ENCODE measurements at regions not wholly inside any gene's neighbourhood (a gene's known extent, or its start where the extent isn't known, plus 50 kb on each side); places are given as distances from the start of the nearest gene placed in this dataset.

- TF ChIP-seq ZNF785 (CRISPR knock-in tag; IDR thresholded peaks at IDR 0.05) (no peak), BDP1 (IDR thresholded peaks at IDR 0.05; ENCODE audit: insufficient read depth, insufficient read length) (no peak), TARDBP (IDR thresholded peaks at IDR 0.05) (no peak), ZBTB1 (CRISPR knock-in tag; IDR thresholded peaks at IDR 0.05; ENCODE audit: borderline replicate concordance, low read depth) (peak; percentile 24; the same call in 1 of the 2 replicates), L3MBTL2 (IDR thresholded peaks at IDR 0.05) (peak; percentile 69), SREBF2 (CRISPR knock-in tag; IDR thresholded peaks at IDR 0.05) (no peak), MYC (IDR thresholded peaks at IDR 0.05; ENCODE audit: low read depth, low read length) (peak; percentile 37; the same call in 1 of the 2 replicates), MYC (CRISPR knock-in tag; IDR thresholded peaks at IDR 0.05; ENCODE audit: borderline replicate concordance, low read depth) (no peak), POLR2AphosphoS2 (IDR thresholded peaks at IDR 0.05; ENCODE audit: low read length) (no peak), ZNF561 (CRISPR knock-in tag; conservative IDR thresholded peaks at IDR 0.05) (no peak), ZNF311 (CRISPR knock-in tag; IDR thresholded peaks at IDR 0.05) (no peak), ZEB2 (IDR thresholded peaks at IDR 0.05) (no peak), FOS (IDR thresholded peaks at IDR 0.05; ENCODE audit: extremely low read depth, insufficient read length) (peak; percentile 26), ETV6 (IDR thresholded peaks at IDR 0.05; ENCODE audit: borderline replicate concordance in 1 of 2, low read depth in 2 of 2, low read length in 1 of 2) (no peak), ETV6 (CRISPR knock-in tag; IDR thresholded peaks at IDR 0.05; ENCODE audit: borderline replicate concordance) (no peak), BRD4 (IDR thresholded peaks at IDR 0.05) (no peak), NR3C1 (CRISPR knock-in tag; IDR thresholded peaks at IDR 0.05) (0 out of 2 replicates have a peak, but pooled peaks have one; percentile 32), C11orf30 (IDR thresholded peaks at IDR 0.05; ENCODE audit: low read depth) (no peak), SP1 (CRISPR knock-in tag; IDR thresholded peaks at IDR 0.05) (0 out of 2 replicates have a peak, but pooled peaks have one; percentile 22), ASH1L (IDR thresholded peaks at IDR 0.05; ENCODE audit: borderline replicate concordance, low read depth, partially characterized antibody) (no peak), PHB2 (IDR thresholded peaks at IDR 0.05; ENCODE audit: low read depth) (no peak), CBX5 (IDR thresholded peaks at IDR 0.05; ENCODE audit: borderline replicate concordance, low read depth) (no peak), ZNF511 (CRISPR knock-in tag; IDR thresholded peaks at IDR 0.05) (0 out of 2 replicates have a peak, but pooled peaks have one; percentile 26), TBP (optimal IDR thresholded peaks at IDR 0.05; ENCODE audit: low read depth, low read length) (peak; percentile 60), CBX1 (IDR thresholded peaks at IDR 0.05; ENCODE audit: low read depth) (0 out of 2 replicates have a peak, but pooled peaks have one; percentile 24)
- TF ChIP-seq, protein P1, sequence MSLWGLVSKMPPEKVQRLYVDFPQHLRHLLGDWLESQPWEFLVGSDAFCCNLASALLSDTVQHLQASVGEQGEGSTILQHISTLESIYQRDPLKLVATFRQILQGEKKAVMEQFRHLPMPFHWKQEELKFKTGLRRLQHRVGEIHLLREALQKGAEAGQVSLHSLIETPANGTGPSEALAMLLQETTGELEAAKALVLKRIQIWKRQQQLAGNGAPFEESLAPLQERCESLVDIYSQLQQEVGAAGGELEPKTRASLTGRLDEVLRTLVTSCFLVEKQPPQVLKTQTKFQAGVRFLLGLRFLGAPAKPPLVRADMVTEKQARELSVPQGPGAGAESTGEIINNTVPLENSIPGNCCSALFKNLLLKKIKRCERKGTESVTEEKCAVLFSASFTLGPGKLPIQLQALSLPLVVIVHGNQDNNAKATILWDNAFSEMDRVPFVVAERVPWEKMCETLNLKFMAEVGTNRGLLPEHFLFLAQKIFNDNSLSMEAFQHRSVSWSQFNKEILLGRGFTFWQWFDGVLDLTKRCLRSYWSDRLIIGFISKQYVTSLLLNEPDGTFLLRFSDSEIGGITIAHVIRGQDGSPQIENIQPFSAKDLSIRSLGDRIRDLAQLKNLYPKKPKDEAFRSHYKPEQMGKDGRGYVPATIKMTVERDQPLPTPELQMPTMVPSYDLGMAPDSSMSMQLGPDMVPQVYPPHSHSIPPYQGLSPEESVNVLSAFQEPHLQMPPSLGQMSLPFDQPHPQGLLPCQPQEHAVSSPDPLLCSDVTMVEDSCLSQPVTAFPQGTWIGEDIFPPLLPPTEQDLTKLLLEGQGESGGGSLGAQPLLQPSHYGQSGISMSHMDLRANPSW (CRISPR knock-in tag; IDR thresholded peaks at IDR 0.05): no peak
- TF ChIP-seq, protein P2, sequence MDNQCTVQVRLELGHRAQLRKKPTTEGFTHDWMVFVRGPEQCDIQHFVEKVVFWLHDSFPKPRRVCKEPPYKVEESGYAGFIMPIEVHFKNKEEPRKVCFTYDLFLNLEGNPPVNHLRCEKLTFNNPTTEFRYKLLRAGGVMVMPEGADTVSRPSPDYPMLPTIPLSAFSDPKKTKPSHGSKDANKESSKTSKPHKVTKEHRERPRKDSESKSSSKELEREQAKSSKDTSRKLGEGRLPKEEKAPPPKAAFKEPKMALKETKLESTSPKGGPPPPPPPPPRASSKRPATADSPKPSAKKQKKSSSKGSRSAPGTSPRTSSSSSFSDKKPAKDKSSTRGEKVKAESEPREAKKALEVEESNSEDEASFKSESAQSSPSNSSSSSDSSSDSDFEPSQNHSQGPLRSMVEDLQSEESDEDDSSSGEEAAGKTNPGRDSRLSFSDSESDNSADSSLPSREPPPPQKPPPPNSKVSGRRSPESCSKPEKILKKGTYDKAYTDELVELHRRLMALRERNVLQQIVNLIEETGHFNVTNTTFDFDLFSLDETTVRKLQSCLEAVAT (IDR thresholded peaks at IDR 0.05): no peak
Observed at GRCh38 chr9:36765468-36766341, 193.0 kb downstream of the MELK start (continued).

Data from K562 (cell line).